Endothelial cell of umbilical vein (primary cell): ENCODE measurements at regions not wholly inside any gene's neighbourhood (a gene's known extent, or its start where the extent isn't known, plus 50 kb on each side); places are given as distances from the start of the nearest gene placed in this dataset.

Experiments used
- BruUV-seq: library from RNA; stranded (reverse); fragments of 400-500 nt; replicated peaks from 2 replicates; lab custom pipeline; 2021; lab: Mats Ljungman, UMichigan
- CTCF ChIA-PET: fragments of 300-600, 350-600 bp; sonication (Branson Sonifier 250); formaldehyde crosslinking; loops from one replicate; lab custom pipeline; 2021; ENCODE audit warnings: antibody characterized with exemption, inconsistent platforms; lab: Charles Lee
- POLR2A ChIA-PET: fragments of 300-600, 350-600 bp; sonication (Branson Sonifier 250); formaldehyde crosslinking; loops from one replicate; lab custom pipeline; 2021; ENCODE audit warnings: antibody characterized with exemption, inconsistent platforms; lab: Charles Lee
- DNase-seq: peaks from one replicate; pipeline ENCODE4 v3.0.0-alpha.2; 2011; ENCODE audit warnings: low read depth, low spot score
- FAIRE-seq: peaks from 2 replicates; lab custom pipeline; 2011; peaks lifted over from hg19 to GRCh38; lab: Jason Lieb, UNC
- H2AFZ ChIP-seq: 2 replicates; pipeline ENCODE4 v1.6.0; 2012; ENCODE audit warnings: low read depth, low read length, control low read depth, inconsistent platforms
- H3K27ac ChIP-seq: 2 replicates; pipeline ENCODE4 v1.5.1; 2011; ENCODE audit warnings: low read depth, mild to moderate bottlenecking, control low read depth, low read length, moderate library complexity; ENCODE audit not compliant: insufficient read depth
- H3K27me3 ChIP-seq, 2 experiments: 2 replicates each; pipeline versions ENCODE4 v1.6.0 to v1.6.1; 2011; ENCODE audit warnings: low read length in 2 of 2, mixed read lengths in 1 of 2; ENCODE audit not compliant: control insufficient read depth in 2 of 2, insufficient read depth in 2 of 2
- H3K36me3 ChIP-seq, 2 experiments: 2 replicates in 1 of 2; 3 replicates in 1 of 2; pipeline ENCODE4 v1.5.1; 2011; ENCODE audit warnings: low read length in 2 of 2, mild to moderate bottlenecking in 1 of 2, moderate library complexity in 1 of 2; ENCODE audit not compliant: control insufficient read depth in 2 of 2, insufficient read depth in 2 of 2; ENCODE audit errors: extremely low read depth in 1 of 2
- H3K4me1 ChIP-seq: 3 replicates; pipeline ENCODE4 v1.5.1; 2011; ENCODE audit warnings: mild to moderate bottlenecking, low read length; ENCODE audit not compliant: control insufficient read depth, insufficient read depth; ENCODE audit errors: extremely low read depth
- H3K4me2 ChIP-seq: 2 replicates; pipeline ENCODE4 v1.6.1; 2011; ENCODE audit warnings: low read length, control low read depth, mixed read lengths; ENCODE audit not compliant: insufficient read depth
- H3K4me3 ChIP-seq, 3 experiments: fragments of 200-600 bp in 1 of 3; sonication (generic), shearing (Covaris generic) in 1 of 3; replicated peaks in 1 of 3; 2 replicates each; pipeline ENCODE4 v1.5.1; 2011 to 2016; ENCODE audit warnings: control low read depth in 3 of 3, low read length in 3 of 3, mild to moderate bottlenecking in 2 of 3, inconsistent platforms in 1 of 3, low read depth in 1 of 3, moderate library complexity in 1 of 3; ENCODE audit not compliant: insufficient read depth in 1 of 3
- H3K79me2 ChIP-seq: 2 replicates; pipeline ENCODE4 v1.6.0; 2012; ENCODE audit warnings: low read length, inconsistent platforms; ENCODE audit not compliant: control insufficient read depth, insufficient read depth
- H3K9ac ChIP-seq: replicated peaks from 2 replicates; pipeline ENCODE3; 2011; ENCODE audit warnings: low read length, control low read depth; ENCODE audit not compliant: insufficient read depth; ENCODE audit errors: extremely low read depth
- H3K9me1 ChIP-seq: replicated peaks from 3 replicates; pipeline ENCODE4 v1.6.0; 2011; ENCODE audit warnings: mild to moderate bottlenecking, low read length; ENCODE audit not compliant: control insufficient read depth, insufficient read depth; ENCODE audit errors: extremely low read depth
- H3K9me3 ChIP-seq: replicated peaks from 2 replicates; pipeline ENCODE4 v1.5.1; 2012; ENCODE audit warnings: low read length, inconsistent platforms; ENCODE audit not compliant: control insufficient read depth, insufficient read depth
- H4K20me1 ChIP-seq: replicated peaks from 2 replicates; pipeline ENCODE3; 2011; ENCODE audit warnings: mild to moderate bottlenecking, low read length; ENCODE audit not compliant: control insufficient read depth, insufficient read depth; ENCODE audit errors: extremely low read depth
- CTCF ChIP-seq, 2 donors: IDR thresholded peaks; 1 replicate in 1 of 2; 2 replicates in 1 of 2; pipeline ENCODE4 v1.5.1; 2011; ENCODE audit warnings: low read length in 2 of 2, mild to moderate bottlenecking in 2 of 2, moderate library complexity in 2 of 2, control low read depth in 1 of 2, inconsistent platforms in 1 of 2, low read depth in 1 of 2; ENCODE audit not compliant: insufficient read depth in 1 of 2; ENCODE audit errors: extremely low read depth in 1 of 2
- EZH2 ChIP-seq: IDR thresholded peaks from 2 replicates; pipeline ENCODE4 v1.6.1; 2012; ENCODE audit warnings: borderline replicate concordance, low read depth, mild to moderate bottlenecking, moderate library complexity, low read length, inconsistent platforms; ENCODE audit not compliant: severe bottlenecking
- FOS ChIP-seq: IDR thresholded peaks from 2 replicates; pipeline ENCODE4 v1.6.1; 2011; ENCODE audit warnings: mild to moderate bottlenecking, low read length, moderate library complexity, borderline replicate concordance; ENCODE audit not compliant: insufficient read depth
- GATA2 ChIP-seq: IDR thresholded peaks from 2 replicates; pipeline ENCODE4 v1.7.0; 2011; ENCODE audit warnings: low read depth, mild to moderate bottlenecking, moderate library complexity, mixed read lengths, low read length; ENCODE audit not compliant: insufficient read length, insufficient read depth
- JUN ChIP-seq: IDR thresholded peaks from 2 replicates; pipeline ENCODE4 v1.6.1; 2011; ENCODE audit warnings: borderline replicate concordance, low read depth; ENCODE audit not compliant: insufficient read length, insufficient read depth
- MYC ChIP-seq: IDR thresholded peaks from one replicate; pipeline ENCODE4 v1.6.1; 2011; ENCODE audit warnings: mild to moderate bottlenecking, low read depth, low read length
- POLR2A ChIP-seq: IDR thresholded peaks from 2 replicates; pipeline ENCODE4 v1.6.1; 2012; ENCODE audit warnings: low read depth, mild to moderate bottlenecking, control low read depth, low read length
- POLR2AphosphoS5 ChIP-seq: IDR thresholded peaks from 2 replicates; pipeline ENCODE4 v1.6.1; 2012; ENCODE audit warnings: low read depth, mild to moderate bottlenecking, control low read depth, low read length, moderate library complexity; ENCODE audit not compliant: insufficient read depth
- dilution Hi-C: fragments of 300-500 bp; cut with MboI; formaldehyde crosslinking; loops from one replicate; pipeline ENCODE4 v1.15.0; 2019; ENCODE audit warnings: low sequenced_read_pairs; ENCODE audit not compliant: extremely low pct_ligation_motif_present
- intact Hi-C: fragments of 100-400 bp; cut with micrococcal nuclease; formaldehyde crosslinking; loops from one replicate; pipeline ENCODE4 v1.10.0; 2022
- TF ChIP-seq, protein P1 (sequence below): IDR thresholded peaks from 2 replicates; pipeline ENCODE4 v1.6.1; 2011; ENCODE audit not compliant: insufficient read depth, insufficient read length

DNA sequence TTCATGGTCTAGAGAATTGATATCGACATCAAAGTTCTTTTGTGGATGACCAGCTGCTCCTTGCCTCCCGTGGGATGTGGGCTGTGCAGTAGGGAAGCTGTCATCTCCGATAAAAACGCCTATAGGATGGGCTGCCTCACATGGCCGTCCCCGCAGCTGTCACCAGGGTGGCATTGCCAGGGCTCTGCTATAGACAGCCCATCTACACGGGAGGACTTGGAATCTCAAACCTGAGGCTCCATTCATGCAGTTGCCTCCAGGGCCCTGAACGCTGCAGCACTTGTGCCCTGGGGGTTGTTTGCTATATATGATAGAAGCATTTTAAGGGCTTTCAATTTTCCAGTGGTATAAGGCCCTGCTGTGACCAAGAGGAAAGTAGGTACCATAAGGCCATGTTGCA lies 183.1 kb downstream of the MYCN start:
- no peaks in the 10 kb centered on the region for H3K9me3 ChIP-seq
- FAIRE-seq = no peak

More for the DNA sequence above, 183.1 kb downstream of the MYCN start:
- no TSS peak for BruUV-seq
- Histone ChIP-seq H3K4me1 (no peaks in the 10 kb centered on the region), H3K4me2 (no peak overlapping the region), H3K9me1 (no peaks in the 10 kb centered on the region), H3K27ac (no peak overlapping the region), H2AFZ (no peak overlapping the region), H3K79me2 (no peaks in the 10 kb centered on the region), H4K20me1 (no peaks in the 10 kb centered on the region), H3K4me3 (no peak overlapping the region), H3K27me3 (no peaks in the 10 kb centered on the region), H3K9ac (no peak overlapping the region), H3K36me3 (no peaks in the 10 kb centered on the region)
- ChIA-PET POLR2A (no interaction called here), CTCF (no interaction called here)
- dilution Hi-C loops (no loop called here), intact Hi-C loops (no loop called here)
- DNase-seq = no peak
- TF ChIP-seq POLR2A (no peak), JUN (no peak), EZH2 (no peak), POLR2AphosphoS5 (no peak), FOS (no peak), CTCF (IDR thresholded peaks at IDR 0.05; ENCODE audit: extremely low read depth in 1 of 2, insufficient read depth in 1 of 2, low read depth in 1 of 2, low read length in 2 of 2) (no peak), MYC (no peak), GATA2 (no peak)
- TF ChIP-seq, protein P1, sequence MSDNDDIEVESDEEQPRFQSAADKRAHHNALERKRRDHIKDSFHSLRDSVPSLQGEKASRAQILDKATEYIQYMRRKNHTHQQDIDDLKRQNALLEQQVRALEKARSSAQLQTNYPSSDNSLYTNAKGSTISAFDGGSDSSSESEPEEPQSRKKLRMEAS = no peak
